T-helper 1 cell (primary cell): ENCODE measurements at regions not wholly inside any gene's neighbourhood (a gene's known extent, or its start where the extent isn't known, plus 50 kb on each side); places are given as distances from the start of the nearest gene placed in this dataset.
"Not testable (repeated sequence)": the region's sequence is repeated elsewhere in the genome, so short reads cannot be mapped to it uniquely, and the experiment has no call there.

Source experiments
- DNase-seq, 5 donors: peaks; one replicate each; pipeline ENCODE4 v3.0.0-alpha.2; 2012 to 2020

- no peak for DNase-seq
These were observed 207.7 kb downstream of the YTHDC2 start for GRCh38 chr5:113721171-113721570.

DNA sequence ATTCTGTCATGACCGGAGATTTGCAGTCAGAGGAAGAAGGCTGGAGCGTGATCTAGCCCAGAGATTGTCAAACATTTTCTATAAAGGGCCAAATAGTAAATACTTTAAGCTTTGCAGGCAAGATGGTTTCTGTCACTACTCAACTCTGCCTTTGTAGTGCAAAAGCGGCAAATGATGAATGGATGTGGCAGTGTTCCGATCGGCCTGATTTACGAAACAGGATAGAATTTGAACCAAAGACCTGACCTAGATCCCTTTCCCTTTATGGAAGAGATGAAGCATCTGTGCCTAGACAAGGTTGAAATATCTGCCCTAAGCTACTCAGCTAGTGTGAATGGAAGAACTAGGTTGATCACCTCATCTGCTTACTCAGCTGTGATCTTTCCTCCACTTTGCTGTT is 209.5 kb downstream of the YTHDC2 start:
- DNase-seq: no peak

DNA sequence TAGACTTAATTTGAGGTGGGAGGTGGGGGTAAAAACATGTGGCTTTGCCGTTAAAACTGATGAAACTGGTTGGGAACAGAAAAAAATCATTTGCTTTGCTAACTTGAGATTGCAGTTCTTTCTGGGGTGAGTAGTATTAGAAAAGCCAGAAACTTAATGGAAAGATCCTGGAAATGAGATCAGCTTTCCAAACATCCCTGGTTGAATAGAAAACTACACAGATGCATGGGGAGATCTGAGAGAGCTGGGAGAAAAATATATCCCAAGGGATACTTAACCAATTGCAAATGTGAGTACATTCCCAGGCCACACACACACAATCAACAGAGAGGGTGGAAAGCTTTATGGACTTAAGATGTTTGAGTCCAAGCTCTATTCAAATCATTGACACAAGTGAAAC is 222.3 kb downstream of the YTHDC2 start:
- no peak for DNase-seq

DNA sequence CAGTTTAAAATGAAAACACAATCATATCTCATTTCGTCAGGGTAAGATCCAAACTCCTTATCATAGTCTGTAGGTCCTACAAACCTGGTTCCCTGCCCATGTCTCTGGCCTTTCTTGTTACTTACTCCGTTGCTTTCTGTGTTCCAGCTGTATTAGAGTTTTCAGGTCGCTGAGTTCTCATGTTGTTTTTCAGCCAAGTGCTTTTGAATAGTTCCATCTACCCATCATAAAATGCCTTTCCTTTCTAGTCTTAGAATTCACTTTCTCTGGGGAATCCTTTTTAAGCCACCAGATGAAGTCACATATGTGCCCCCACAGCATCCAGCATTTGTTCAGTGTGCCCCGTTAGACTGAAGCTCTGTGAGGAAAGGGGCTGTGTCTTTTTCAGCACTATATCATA is 228.7 kb downstream of the YTHDC2 start:
- DNase-seq: no peak

- DNase-seq: no peak
These were observed 229.1 kb downstream of the YTHDC2 start for GRCh38 chr5:113742639-113743038.

- DNase-seq: no peak
These were observed 234.9 kb downstream of the YTHDC2 start for GRCh38 chr5:113748403-113748802.

- DNase-seq: no peak
These were observed 235.8 kb downstream of the YTHDC2 start for GRCh38 chr5:113749334-113749733.

GRCh38 chr5:113753182-113753581 is 239.7 kb downstream of the YTHDC2 start:
- not testable (repeated sequence) for DNase-seq

DNA sequence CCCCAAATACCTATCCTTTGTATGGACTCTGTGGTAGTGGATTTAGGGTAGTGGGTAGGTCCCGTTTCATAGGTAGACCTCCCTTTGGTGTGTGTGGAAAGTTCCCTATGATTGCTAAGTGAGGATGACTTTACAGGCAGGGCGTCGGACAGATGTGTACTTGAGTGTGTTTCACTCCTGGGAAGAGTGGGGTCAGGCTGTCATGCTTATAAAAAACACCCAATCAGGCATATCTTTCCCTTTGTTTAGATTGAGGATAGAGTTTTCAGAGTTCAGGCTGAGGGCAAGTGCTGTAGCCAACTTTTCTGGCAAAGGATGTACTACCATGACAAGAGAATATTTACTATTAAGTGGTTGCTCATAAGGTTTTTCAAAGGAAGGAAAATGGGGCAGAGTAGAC is 242.0 kb downstream of the YTHDC2 start:
- DNase-seq: no peak

DNA sequence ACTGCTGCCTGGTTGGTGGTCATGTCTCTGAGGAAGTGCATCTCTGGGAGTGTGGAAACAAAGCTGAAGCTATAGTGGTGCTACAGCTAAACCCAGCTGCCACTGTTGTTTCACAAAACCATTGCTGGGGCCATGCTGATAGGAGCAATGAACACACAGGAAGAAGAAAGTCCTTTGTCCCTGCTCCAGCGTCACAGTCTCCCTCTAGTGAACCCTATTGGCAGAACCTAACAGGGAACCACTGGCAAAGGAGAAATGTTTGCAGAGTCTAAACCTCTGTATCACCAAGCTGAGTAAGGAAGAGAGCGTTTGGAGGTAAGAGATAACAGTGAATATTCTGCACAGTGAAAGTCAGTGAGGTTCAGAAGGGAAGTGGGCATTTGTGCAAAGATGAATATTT is 244.0 kb downstream of the YTHDC2 start:
- DNase-seq: no peak

- no peak for DNase-seq
These were observed 246.0 kb downstream of the YTHDC2 start for GRCh38 chr5:113759505-113759904.

GRCh38 chr5:113760486-113760885 is 247.0 kb downstream of the YTHDC2 start:
- no peak for DNase-seq

- DNase-seq: no peak
These were observed 248.1 kb downstream of the YTHDC2 start for GRCh38 chr5:113761594-113761993.

GRCh38 chr5:113764382-113764781 is 250.9 kb downstream of the YTHDC2 start:
- DNase-seq: no peak

- not testable (repeated sequence) for DNase-seq
These were observed 253.3 kb downstream of the YTHDC2 start for GRCh38 chr5:113766827-113767226.

GRCh38 chr5:113770648-113771047 is 257.2 kb downstream of the YTHDC2 start:
- DNase-seq: no peak

- no peak for DNase-seq
These were observed 258.0 kb downstream of the YTHDC2 start for GRCh38 chr5:113771483-113771882.

DNA sequence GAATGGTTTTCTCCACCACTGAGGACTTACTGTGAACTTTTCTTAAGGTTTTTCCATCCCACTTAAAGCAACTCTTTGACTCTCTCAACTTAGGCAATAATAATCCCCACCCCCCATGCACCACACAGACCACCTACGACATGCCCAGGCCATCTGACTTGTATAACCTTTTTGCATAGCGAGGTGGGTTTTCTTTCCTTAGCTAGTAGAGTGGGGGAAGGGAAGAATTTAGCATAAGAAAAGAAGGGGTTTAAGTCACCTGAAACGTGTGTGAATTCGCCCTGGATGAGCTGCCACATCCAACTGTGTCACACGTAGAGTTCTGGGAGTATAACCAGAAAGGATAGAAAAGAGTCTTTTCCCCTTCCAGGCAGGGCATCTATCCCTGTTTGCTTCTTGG is 262.7 kb downstream of the YTHDC2 start:
- DNase-seq: no peak

DNA sequence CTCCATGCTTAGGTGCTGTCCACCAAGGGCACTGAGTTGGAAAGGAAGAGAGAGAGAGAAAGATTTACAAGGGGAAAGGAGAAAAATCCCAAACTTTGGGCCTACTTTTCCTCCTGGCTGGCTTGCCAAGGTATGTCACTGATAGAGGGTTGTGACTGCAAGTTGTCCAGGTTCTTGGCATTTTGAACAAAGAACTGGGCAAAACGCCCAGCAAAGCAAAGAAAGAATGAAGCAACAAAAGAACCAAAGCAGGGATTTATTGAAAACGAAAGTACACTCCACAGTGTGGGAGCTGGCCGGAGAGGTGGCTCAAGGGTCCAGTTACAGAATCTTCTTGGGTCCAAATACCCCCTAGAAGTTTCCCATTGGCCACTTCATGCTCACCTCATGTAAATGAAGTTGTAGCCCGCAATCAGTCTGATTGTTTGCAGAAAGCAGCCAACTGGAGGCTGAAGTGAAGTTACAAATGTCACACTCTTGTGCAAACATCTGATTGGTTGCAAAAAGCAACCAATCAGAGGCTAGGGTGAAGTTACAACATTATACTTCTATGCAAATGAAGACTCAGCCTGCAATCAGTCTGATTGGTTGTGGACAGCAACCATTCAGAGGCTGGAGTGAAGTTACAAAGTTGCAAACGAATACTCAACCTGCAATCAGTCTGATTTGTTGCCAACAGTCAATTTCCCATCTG is 263.5 kb downstream of the YTHDC2 start:
- no peak for DNase-seq

DNA sequence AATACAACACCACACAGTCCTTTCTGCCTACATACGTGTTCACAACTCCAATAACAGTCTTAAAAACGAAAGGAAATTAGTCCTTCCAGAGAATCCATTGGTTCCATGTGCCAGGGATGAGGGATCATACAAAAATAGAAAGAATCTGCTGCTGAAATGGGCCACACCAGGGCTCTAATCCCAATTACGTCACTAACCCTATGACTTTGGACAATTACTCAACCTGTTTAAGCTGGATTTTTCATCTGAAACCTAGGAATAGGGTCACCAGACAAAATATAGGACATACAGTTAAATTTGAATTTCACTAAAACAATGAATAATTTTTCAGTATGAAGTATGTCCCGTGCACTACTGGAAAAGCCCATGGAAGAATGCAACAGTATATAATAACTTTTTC is 264.7 kb downstream of the YTHDC2 start:
- no peak for DNase-seq

DNA sequence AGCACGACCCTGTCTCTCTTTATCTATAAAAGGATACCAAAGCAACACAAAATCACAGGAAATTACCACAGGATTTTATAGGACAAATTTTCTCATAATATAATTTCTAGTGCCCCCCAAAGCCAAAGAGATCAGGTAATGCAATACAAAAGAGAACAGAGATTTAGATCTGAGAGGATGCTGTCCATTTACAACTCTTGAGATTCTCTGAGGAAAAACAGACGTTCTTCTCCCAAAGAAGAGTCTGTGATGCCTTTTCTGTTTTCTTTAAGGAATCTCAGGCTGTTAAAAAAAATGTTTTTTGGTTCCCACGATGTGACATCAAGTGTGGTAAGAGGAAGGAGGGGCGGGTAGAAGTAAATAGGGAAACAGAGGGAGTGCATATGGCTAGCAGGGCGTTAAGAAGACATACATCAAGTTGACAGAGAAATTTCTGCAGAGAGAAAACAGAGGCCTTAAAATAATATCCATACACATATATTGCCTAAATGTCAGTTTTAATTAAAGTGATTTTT is 274.7 kb downstream of the YTHDC2 start:
- no peak for DNase-seq

DNA sequence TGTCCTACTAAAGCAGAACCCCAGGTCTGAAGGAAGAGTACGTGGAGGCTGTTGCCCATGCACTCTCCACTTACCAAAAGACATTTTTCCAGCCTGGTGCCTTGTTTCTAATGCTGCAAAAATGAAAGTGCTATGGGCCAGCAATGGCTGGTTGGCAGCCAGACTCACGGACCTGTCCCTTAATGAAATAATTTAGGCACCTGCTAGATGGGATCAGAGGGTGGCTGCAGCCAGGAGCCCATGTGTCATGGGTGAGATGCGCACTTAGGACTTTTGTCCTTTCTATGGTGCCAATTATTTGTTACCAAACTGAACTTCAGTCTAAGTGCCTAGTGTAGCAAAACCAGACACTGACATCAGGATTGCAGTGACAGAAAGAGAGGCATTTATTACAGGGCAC is 276.3 kb downstream of the YTHDC2 start:
- DNase-seq: no peak

DNA sequence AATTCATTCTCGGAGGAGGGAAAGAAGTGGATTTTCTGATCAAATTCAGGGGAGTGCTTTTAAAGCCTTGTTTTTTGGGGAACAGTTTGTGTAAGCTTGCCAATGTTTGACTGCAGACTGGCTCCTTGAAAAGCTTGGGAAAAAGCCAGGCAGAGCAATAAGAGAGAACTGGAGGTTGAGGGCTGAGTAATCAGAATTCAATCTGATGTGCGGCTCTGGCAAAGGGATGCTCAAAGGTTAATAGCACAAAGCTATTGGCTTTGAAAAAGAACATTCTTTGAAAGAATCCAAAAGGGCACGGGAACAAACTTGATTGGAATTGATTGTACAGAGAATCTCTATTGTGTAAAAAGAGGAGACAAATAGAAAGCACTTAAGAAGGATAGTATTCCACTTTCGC is 279.3 kb downstream of the YTHDC2 start:
- no peak for DNase-seq

GRCh38 chr5:113794981-113795380 is 281.5 kb downstream of the YTHDC2 start:
- no peak for DNase-seq

GRCh38 chr5:113800686-113801085 is 287.2 kb downstream of the YTHDC2 start:
- DNase-seq: no peak
